ENCODE measurements at regions not wholly inside any gene's neighbourhood (a gene's known extent, or its start where the extent isn't known, plus 50 kb on each side); places are given as distances from the start of the nearest gene placed in this dataset.
A peak's percentile ranks its signal among the peaks of the same experiment; 100 is the strongest.

GRCh38 chr20:24102290-24102689, 113.7 kb upstream of the GGTLC1 start:
- TF ChIP-seq CTCF (conservative IDR thresholded peaks at IDR 0.05; ENCODE audit: low read depth, low read length), result peak; percentile 59
- no peak for TF ChIP-seq EZH2 (IDR thresholded peaks at IDR 0.05; ENCODE audit: borderline replicate concordance, low read depth, low read length, poor library complexity, severe bottlenecking)

Data from A673 (cell line).